ENCODE measurements at regions not wholly inside any gene's neighbourhood (a gene's known extent, or its start where the extent isn't known, plus 50 kb on each side); places are given as distances from the start of the nearest gene placed in this dataset.

DNA sequence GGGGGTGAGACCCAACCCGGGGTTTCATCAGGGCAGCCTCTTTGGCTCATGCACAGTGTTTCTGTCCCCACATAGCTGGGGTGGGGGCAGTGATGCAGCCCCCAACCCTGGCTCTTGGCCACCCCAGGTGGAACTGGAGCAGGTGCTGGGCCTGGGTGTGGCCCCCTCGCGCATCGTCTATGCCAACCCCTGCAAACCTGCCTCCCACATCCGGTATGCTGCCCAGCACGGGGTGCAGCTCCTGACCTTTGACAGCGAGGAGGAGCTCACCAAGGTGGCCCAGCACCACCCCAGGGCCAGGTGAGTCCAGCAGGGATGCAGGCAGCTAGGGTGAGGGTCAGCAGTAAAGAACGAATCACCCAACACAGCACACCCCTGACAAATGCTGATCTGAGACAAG is 72.3 kb upstream of the TINAGL1 start:
- DNase-seq = no peak
- H3K4me3 ChIP-seq = no peak overlapping the region
- H3K27ac ChIP-seq (ENCODE audit: low read depth in 1 of 2, low read length in 1 of 2) = no peak overlapping the region
- H3K9me3 ChIP-seq (ENCODE audit: control insufficient read depth in 4 of 4, insufficient read depth in 3 of 4, low read length in 3 of 4) = peaks cover 0 to 2% (median 0%) of the 10 kb centered on the region in 4 donors
- no peak overlapping the region for H3K9ac ChIP-seq (ENCODE audit: insufficient read depth in 1 of 2, low read length in 2 of 2)
- no peaks in the 10 kb centered on the region for H3K27me3 ChIP-seq (ENCODE audit: control insufficient read depth in 3 of 3, insufficient read depth in 3 of 3, low read length in 2 of 3)
- WGBS, 2 donors = 72 to 85% methylated on average over 8 of the region's 8 CpGs
- H3K4me1 ChIP-seq (ENCODE audit: control insufficient read depth in 5 of 5, insufficient read depth in 5 of 5, low read length in 5 of 5) = no peaks in the 10 kb centered on the region
- TF ChIP-seq, protein P1, sequence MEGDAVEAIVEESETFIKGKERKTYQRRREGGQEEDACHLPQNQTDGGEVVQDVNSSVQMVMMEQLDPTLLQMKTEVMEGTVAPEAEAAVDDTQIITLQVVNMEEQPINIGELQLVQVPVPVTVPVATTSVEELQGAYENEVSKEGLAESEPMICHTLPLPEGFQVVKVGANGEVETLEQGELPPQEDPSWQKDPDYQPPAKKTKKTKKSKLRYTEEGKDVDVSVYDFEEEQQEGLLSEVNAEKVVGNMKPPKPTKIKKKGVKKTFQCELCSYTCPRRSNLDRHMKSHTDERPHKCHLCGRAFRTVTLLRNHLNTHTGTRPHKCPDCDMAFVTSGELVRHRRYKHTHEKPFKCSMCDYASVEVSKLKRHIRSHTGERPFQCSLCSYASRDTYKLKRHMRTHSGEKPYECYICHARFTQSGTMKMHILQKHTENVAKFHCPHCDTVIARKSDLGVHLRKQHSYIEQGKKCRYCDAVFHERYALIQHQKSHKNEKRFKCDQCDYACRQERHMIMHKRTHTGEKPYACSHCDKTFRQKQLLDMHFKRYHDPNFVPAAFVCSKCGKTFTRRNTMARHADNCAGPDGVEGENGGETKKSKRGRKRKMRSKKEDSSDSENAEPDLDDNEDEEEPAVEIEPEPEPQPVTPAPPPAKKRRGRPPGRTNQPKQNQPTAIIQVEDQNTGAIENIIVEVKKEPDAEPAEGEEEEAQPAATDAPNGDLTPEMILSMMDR (IDR thresholded peaks at IDR 0.05; ENCODE audit: control extremely low read depth, extremely low read depth) = no peak
- ATAC-seq (ENCODE audit: insufficient read depth, low FRiP score) = no peak
- no peaks in the 10 kb centered on the region for H3K36me3 ChIP-seq (ENCODE audit: control insufficient read depth in 4 of 4, insufficient read depth in 4 of 4, low read length in 4 of 4)

DNA sequence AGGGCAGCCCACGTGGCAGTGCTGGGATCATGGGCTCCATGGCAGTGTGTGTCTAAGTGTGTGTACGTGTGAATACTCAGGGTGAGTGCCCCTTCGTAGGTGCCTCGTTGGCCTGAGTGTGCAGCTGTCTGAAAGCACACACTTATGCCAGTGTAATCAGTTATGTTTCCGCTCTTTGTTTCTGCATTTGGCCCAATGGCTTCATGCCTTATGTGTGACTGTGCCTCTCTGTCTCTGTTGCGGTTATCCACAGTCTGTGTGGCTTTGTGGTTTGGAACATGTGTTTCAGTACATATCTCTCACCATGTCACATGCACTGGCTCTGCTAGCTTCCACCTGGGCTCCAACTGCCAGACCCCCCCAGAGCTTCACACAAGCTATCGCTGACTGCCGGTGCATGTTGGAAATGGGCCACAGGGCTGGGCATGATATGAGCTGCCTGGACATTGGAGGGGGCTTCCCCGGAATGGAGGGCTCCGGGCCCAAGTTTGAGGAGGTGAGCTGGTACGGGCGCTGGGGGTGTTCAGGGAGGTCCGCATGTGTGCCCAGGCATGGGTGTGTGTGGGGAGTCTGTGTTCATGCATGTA is 70.3 kb upstream of the TINAGL1 start:
- no peaks in the 10 kb centered on the region for H3K27me3 ChIP-seq (ENCODE audit: control insufficient read depth in 3 of 3, insufficient read depth in 3 of 3, low read length in 2 of 3)
- TF ChIP-seq, protein P1 (IDR thresholded peaks at IDR 0.05; ENCODE audit: control extremely low read depth, extremely low read depth) = no peak
- H3K9ac ChIP-seq (ENCODE audit: insufficient read depth in 1 of 2, low read length in 2 of 2) = no peak overlapping the region
- H3K4me1 ChIP-seq (ENCODE audit: control insufficient read depth in 5 of 5, insufficient read depth in 5 of 5, low read length in 5 of 5) = peaks cover 0 to 2% (median 0%) of the 10 kb centered on the region in 5 donors
- no peak for ATAC-seq (ENCODE audit: insufficient read depth, low FRiP score)
- WGBS, 2 donors = 32 to 56% methylated on average over 13 of the region's 13 CpGs
- H3K4me3 ChIP-seq = no peak overlapping the region
- no peak overlapping the region for H3K27ac ChIP-seq (ENCODE audit: low read depth in 1 of 2, low read length in 1 of 2)
- no peak for DNase-seq
- H3K9me3 ChIP-seq (ENCODE audit: control insufficient read depth in 4 of 4, insufficient read depth in 3 of 4, low read length in 3 of 4) = peaks cover 0 to 2% (median 0%) of the 10 kb centered on the region in 4 donors
- no peaks in the 10 kb centered on the region for H3K36me3 ChIP-seq (ENCODE audit: control insufficient read depth in 4 of 4, insufficient read depth in 4 of 4, low read length in 4 of 4)

DNA sequence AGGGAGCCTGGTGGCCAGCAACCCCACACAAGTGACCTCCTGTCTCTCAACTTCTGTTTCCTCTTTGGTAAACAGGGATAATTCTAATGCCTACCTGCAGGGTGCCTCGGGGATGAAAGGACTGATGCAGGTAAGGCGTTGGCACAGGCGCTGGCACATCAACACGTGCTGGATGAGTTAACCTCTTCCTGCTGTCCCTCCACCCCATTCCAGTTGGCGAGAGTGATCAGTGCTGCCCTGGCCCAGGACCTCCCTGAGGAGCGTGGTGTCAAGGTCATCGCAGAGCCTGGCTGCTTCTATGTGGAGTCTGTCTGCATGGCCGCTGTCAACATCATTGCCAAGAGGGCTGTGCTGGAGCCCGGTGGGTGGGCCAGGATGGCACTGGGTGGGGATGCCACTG is 69.1 kb upstream of the TINAGL1 start:
- DNase-seq (no peak), ATAC-seq (ENCODE audit: insufficient read depth, low FRiP score) (no peak)
- Histone ChIP-seq H3K9me3 (ENCODE audit: control insufficient read depth in 4 of 4, insufficient read depth in 3 of 4, low read length in 3 of 4) (peaks cover 0 to 2% (median 0%) of the 10 kb centered on the region in 4 donors), H3K36me3 (ENCODE audit: control insufficient read depth in 4 of 4, insufficient read depth in 4 of 4, low read length in 4 of 4) (no peaks in the 10 kb centered on the region), H3K27ac (ENCODE audit: low read depth in 1 of 2, low read length in 1 of 2) (no peak overlapping the region), H3K9ac (ENCODE audit: insufficient read depth in 1 of 2, low read length in 2 of 2) (no peak overlapping the region), H3K27me3 (ENCODE audit: control insufficient read depth in 3 of 3, insufficient read depth in 3 of 3, low read length in 2 of 3) (no peaks in the 10 kb centered on the region), H3K4me1 (ENCODE audit: control insufficient read depth in 5 of 5, insufficient read depth in 5 of 5, low read length in 5 of 5) (peaks cover 0 to 2% (median 0%) of the 10 kb centered on the region in 5 donors), H3K4me3 (no peak overlapping the region)
- 78 to 81% methylated on average over 9 of the region's 9 CpGs for WGBS, 2 donors
- TF ChIP-seq, protein P1 (IDR thresholded peaks at IDR 0.05; ENCODE audit: control extremely low read depth, extremely low read depth) = no peak

Measured in lung (tissue), 11 donors.